ENCODE measurements at regions not wholly inside any gene's neighbourhood (a gene's known extent, or its start where the extent isn't known, plus 50 kb on each side); places are given as distances from the start of the nearest gene placed in this dataset.

DNA sequence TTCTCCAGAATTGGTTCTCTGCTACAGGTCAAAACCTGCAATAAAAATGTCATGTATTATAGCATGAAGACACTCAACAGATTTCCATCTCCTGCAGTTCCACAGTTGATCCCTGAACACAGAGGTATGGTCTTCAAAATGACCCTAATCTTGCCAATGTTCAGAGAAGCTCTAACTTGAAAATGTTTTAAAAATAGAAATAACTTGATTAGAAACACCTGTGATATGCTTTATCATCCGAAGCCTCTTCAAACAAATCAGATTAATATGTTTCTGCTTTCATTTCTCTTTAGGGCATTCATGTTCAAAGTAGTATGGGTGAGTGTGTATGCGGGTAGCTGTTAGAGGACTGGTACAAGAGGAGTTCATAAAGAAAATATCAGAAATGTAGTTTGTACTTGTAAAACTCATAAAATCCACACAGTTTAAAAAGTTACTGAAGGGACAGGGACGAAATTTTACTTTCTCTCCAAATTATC lies 60.4 kb downstream of the KCNRG start:
- ATAC-seq (ENCODE audit: low FRiP score in 2 of 2), result no peak

GRCh38 chr13:50077431-50077830 lies 62.2 kb downstream of the KCNRG start:
- Histone ChIP-seq H3K4me1 (peaks cover 0 to 15% (median 9%) of the 10 kb centered on the region in 4 donors), H3K27me3 (no peaks in the 10 kb centered on the region), H3K4me3 (no peak overlapping the region), H3K36me3 (no peaks in the 10 kb centered on the region), H3K9me3 (no peaks in the 10 kb centered on the region), H3K27ac (peak overlapping the region in 1 of 4 donors; percentile 30)
- ATAC-seq (ENCODE audit: low FRiP score in 2 of 2), result no peak
- WGBS, 2 donors, result 62 to 71% methylated on average over 1 of the region's 1 CpG
- DNase-seq, result no peak
- TF ChIP-seq POLR2AphosphoS5 (IDR thresholded peaks at IDR 0.05) (no peak), EP300 (IDR thresholded peaks at IDR 0.05) (no peak), POLR2A (IDR thresholded peaks at IDR 0.05) (no peak)
- TF ChIP-seq, protein P1, sequence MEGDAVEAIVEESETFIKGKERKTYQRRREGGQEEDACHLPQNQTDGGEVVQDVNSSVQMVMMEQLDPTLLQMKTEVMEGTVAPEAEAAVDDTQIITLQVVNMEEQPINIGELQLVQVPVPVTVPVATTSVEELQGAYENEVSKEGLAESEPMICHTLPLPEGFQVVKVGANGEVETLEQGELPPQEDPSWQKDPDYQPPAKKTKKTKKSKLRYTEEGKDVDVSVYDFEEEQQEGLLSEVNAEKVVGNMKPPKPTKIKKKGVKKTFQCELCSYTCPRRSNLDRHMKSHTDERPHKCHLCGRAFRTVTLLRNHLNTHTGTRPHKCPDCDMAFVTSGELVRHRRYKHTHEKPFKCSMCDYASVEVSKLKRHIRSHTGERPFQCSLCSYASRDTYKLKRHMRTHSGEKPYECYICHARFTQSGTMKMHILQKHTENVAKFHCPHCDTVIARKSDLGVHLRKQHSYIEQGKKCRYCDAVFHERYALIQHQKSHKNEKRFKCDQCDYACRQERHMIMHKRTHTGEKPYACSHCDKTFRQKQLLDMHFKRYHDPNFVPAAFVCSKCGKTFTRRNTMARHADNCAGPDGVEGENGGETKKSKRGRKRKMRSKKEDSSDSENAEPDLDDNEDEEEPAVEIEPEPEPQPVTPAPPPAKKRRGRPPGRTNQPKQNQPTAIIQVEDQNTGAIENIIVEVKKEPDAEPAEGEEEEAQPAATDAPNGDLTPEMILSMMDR (IDR thresholded peaks at IDR 0.05), result no peak

More for the DNA sequence above, 60.4 kb downstream of the KCNRG start:
- 80 to 85% methylated on average over 3 of the region's 3 CpGs for WGBS, 2 donors
- no peak for TF ChIP-seq EP300 (IDR thresholded peaks at IDR 0.05)
- no peak for TF ChIP-seq POLR2AphosphoS5 (IDR thresholded peaks at IDR 0.05)
- TF ChIP-seq, protein P1 (IDR thresholded peaks at IDR 0.05), result no peak
- no peak for TF ChIP-seq POLR2A (IDR thresholded peaks at IDR 0.05)
- peaks cover 0 to 3% (median 0%) of the 10 kb centered on the region in 4 donors for H3K36me3 ChIP-seq
- peak overlapping the region in 1 of 4 donors; percentile 44 for H3K27ac ChIP-seq
- no peaks in the 10 kb centered on the region for H3K9me3 ChIP-seq
- DNase-seq, result no peak
- H3K4me1 ChIP-seq, result peaks cover 0 to 14% (median 9%) of the 10 kb centered on the region in 4 donors
- H3K27me3 ChIP-seq, result no peaks in the 10 kb centered on the region
- H3K4me3 ChIP-seq, result no peak overlapping the region

DNA sequence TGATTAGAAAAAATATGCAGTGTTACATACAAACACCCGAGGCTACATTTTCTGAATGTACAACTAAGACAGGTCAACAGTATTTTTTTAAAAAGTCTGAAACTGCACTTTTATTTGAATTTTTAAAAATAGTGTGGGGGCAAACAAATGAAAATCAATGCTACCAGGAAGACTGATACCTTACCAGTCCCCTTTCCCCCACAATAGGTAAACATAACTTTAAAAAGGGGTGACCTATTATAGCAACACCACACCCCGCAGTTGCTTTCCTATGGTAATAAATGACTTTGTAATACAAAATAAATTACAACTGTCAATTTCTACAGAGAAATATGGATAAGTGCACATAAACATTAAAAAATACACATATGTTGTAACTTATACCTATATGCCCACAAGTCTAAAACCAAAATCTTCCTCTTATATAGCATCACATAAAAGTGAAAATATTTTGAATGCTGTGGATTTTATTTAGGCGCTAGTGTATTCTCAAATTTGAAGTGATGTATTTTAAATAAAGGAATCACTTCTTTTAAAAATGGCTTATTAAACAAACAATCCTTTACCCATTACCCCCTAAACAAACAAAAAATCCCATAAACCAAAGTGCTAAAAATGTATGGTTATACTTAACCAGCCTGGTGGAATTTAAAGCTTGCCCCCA lies 63.1 kb downstream of the KCNRG start:
- peaks cover 9 to 24% (median 16%) of the 10 kb centered on the region in 4 donors for H3K4me1 ChIP-seq
- no peaks in the 10 kb centered on the region for H3K27me3 ChIP-seq
- no peaks in the 10 kb centered on the region for H3K36me3 ChIP-seq
- H3K4me3 ChIP-seq, result no peak overlapping the region
- ATAC-seq (ENCODE audit: low FRiP score in 2 of 2), result no peak
- no peaks in the 10 kb centered on the region for H3K9me3 ChIP-seq
- DNase-seq, result no peak
- TF ChIP-seq POLR2A (IDR thresholded peaks at IDR 0.05), result no peak
- TF ChIP-seq, protein P1 (IDR thresholded peaks at IDR 0.05), result no peak
- no peak for TF ChIP-seq EP300 (IDR thresholded peaks at IDR 0.05)
- TF ChIP-seq POLR2AphosphoS5 (IDR thresholded peaks at IDR 0.05), result no peak
- H3K27ac ChIP-seq, result peak overlapping the region in 2 of 4 donors; percentile 13 to 54
- 66 to 72% methylated on average over 3 of the region's 3 CpGs for WGBS, 2 donors

- Histone ChIP-seq H3K4me1 (peaks cover 13 to 31% (median 22%) of the 10 kb centered on the region in 4 donors), H3K9me3 (no peaks in the 10 kb centered on the region), H3K36me3 (no peaks in the 10 kb centered on the region), H3K27ac (peak overlapping the region in 2 of 4 donors; percentile 13 to 96), H3K27me3 (no peaks in the 10 kb centered on the region), H3K4me3 (peak overlapping the region in 2 of 4 donors; percentile 87 to 91)
- no peak for TF ChIP-seq POLR2AphosphoS5 (IDR thresholded peaks at IDR 0.05)
- TF ChIP-seq POLR2A (IDR thresholded peaks at IDR 0.05), result no peak
- TF ChIP-seq, protein P1 (IDR thresholded peaks at IDR 0.05), result no peak
- no peak for TF ChIP-seq EP300 (IDR thresholded peaks at IDR 0.05)
- WGBS, 2 donors, result 44 to 55% methylated on average over 10 of the region's 10 CpGs
- ATAC-seq (ENCODE audit: low FRiP score in 2 of 2) (no peak), DNase-seq (no peak)
Observed at GRCh38 chr13:50078895-50079654, 63.8 kb downstream of the KCNRG start.
